G401.6 (cell line): ENCODE measurements at regions not wholly inside any gene's neighbourhood (a gene's known extent, or its start where the extent isn't known, plus 50 kb on each side); places are given as distances from the start of the nearest gene placed in this dataset.

Experiments
- FAIRE-seq: peaks from 2 replicates; lab custom pipeline; 2012; peaks lifted over from hg19 to GRCh38; lab: Jason Lieb, UNC

DNA sequence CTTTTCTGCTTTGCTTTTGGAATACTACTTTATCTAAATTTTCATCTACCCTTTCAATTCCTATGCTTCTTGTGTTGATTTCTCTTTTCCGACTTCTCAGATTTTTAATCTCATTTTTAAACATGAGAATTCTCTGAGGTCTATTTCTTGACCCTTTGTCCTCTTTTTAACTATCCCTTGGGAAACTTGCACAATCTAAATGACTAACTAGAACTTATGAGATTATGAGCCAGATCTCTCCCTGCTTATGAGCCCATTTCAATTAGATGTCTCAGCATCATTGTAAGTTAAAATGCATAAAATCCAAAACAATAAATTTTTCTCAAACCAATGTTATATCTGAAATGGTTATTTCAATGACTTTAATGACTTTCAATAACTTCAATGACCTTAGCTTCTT lies 296.9 kb upstream of the AGTR1 start:
- FAIRE-seq, result no peak

DNA sequence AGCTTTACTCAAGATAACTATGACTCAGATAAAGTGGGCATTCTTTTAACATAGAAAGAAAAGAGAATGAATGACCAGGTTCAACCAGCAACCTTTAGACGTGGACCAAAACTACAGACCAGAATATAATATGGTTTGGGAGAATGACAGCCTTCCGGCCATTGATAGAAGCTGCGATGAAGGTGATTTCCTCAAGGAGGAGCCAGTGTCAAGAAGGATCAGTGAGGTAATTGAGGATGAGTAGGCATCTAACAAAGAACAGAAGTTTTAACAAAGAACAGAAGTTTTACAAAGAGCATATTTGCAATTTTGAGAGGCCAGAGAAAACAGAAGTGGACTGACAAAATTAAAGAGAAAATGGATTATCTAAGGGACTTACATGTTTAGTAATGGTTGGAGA lies 289.0 kb upstream of the AGTR1 start:
- no peak for FAIRE-seq

DNA sequence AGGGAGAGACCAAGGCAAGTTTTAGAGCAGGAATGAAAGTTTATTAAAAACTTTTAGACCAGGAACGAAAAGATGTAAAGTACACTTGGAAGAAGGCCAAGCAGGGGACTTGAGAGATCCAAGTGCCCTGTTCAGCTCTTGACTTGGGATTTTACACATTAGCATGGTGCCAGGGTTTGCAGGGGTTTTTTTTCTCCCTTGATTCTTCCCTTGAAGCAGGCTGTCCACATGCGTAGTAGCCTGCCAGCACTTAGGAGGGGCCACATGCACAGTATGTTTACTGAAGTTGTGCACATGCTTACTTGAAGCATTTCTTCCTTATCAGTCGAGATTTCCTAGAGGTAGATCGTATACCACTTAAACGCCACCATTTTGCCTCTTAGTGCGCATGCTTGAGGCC lies 277.5 kb upstream of the AGTR1 start:
- no peak for FAIRE-seq

DNA sequence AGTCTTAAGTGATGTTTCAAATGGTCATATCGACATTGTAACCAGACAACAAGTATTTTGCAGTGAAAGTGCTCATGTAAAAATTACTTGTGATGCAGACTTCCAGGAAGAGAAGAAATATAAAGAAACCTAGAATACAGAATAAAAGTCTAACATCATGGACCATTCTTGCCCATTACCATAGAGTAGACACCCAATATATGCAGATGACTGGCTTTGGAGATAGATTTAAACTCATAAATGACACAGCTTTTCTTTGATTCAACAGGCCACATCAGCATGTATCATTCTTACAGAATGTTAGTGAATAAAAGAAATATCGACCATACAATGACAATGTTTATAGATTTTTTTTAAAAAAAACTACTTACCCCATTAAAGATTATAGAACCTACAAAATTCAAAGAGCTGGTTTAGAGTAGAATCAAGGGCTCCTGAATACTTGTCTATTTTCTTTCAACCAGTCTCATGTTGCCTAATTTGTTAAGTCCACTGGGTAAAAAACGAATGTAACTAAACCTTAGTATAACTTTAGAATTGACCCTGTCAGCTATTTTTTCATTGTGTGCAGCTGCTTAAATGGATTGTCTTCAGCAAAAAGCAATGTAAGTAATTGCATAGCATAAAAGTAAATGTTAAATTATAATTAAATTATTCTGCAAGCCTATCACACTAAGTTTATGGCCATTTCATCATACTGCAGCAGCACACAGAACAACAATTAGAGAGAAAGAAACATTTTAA lies 268.7 kb upstream of the AGTR1 start:
- FAIRE-seq, result no peak

DNA sequence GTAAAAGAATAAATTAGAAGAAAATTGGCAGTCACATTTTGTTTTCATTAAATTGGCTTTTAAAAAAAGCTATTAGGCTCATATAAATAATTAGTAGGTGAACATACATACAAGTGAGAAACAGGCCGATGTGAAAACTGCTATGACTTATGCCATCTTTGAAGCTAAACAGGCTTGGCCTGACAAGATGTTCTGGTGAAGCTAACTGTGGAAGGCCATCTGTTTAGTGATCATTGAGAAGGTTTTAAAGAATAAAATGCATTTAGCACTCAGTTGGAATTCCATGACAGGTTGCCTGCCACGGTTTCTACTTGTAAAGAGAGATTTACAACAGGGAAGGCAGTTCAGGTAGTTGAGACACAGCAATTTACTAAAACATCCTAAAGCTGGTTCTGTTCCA lies 264.0 kb upstream of the AGTR1 start:
- no peak for FAIRE-seq

DNA sequence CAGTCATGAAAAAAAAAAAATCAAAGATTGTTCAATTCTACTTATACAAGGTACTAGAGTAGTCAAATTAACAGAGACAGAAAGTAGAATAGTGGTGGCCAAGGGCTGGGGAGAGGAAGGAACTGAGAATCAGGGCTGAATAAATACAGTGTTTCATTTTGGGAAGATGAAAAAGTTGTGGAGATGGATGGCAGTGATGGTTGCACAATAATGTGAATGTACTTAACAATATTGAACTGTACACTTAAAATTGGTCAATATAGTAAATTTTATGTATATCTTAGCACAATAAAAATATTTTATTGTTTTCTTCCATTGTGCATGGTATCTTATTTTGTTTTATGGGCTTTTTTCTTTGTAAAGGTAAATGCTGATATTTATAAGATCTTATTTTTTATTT lies 262.2 kb upstream of the AGTR1 start:
- no peak for FAIRE-seq

DNA sequence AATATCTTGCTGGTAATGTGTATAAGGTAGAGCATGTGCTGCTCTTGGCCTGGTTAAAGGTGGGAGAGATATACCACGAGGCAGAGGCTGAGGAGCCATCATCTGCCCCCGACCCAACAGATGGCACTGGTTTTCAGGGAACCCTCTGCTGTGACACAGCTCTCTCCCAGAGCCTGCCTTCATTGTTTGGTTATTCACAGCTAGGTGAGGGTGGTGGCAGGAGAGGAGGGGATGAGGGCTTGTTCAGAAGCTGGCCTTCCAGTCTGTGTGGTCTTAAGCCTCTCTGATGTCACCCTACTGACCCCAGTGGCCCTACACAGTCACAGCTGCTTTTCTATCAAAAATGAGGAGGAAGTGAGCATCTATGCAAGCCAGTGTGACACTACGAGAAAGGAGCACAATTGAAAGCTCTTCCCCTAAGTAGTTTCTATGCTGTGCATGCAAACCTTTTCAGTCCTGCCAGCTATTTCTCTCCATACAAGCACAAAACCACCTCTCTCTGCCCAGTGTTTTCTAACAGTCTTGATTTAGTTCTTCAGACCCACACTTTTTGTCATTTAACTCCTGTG lies 258.4 kb upstream of the AGTR1 start:
- FAIRE-seq, result no peak

DNA sequence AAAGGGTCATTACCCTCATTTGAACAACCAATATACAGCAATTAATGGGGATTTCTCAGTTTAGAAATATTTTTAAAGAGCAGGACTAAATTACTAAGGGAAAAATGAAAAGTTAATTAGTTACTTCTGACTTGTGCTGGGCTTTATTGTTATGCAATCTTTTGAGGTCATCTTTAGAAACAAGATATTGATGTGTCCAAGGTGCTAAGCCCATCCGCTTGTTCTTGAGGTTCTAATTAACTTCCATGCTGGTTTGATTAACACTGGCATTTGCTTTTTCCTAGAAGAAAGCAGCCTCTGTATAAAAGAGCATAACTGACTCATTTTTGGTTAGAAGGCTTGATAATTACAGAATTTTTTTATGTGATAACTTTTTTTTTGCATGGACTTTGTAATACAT lies 256.5 kb upstream of the AGTR1 start:
- no peak for FAIRE-seq

DNA sequence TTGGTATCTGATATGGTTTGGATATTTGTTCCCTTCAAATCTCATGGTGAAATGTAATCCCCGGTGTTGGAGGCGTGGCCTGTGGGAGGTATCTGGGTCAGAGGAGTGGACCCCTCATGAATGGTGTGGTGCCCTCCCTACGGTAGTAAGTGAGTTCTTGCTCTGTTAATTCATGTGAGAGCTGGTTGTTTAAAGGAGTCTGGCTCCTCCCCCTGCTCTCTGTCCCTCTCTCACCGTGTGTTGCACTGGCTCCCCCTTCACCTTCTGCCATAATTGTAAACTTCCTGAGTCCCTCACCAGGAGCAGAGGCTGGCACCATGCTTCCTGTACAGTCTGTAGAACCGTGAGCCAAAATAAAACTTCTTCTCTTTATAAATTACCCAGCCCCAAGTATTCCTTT lies 246.9 kb upstream of the AGTR1 start:
- no peak for FAIRE-seq

DNA sequence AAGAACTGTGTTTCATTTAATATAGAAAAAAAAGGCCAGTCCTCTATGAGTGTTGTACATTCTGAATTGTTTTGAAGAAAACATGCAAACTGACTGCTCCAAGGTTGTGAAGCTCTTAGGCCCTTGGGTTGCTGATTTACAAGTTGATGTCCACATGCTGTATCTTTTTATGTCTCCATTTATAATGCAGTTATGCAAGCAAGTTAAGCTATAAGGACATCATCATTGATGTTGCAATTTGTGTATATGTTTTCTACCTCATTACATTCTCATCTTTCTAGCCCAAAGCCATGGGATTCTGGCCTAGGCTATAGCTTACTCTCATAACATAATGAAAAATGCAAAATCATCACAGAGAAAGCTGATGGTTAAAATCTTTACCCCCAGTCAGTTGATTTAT lies 245.7 kb upstream of the AGTR1 start:
- no peak for FAIRE-seq

DNA sequence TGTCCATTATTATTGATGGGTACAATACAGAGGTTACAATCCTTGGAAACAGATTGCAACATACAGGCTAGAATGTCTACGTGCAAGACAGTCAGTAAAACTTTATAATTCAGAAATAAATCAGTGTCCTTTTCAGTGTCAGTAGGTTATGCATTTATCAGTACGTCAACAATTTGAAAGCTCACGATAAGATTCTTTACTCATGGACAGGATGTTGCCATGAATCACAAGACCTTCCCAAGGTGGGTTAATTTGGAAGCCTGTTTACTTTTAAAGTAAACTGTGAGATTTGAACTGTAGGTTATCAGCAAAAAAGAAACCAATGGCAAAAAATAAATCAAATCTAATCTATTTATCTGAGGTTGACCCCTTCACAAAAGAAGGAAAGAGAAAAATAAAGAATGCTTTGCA lies 243.9 kb upstream of the AGTR1 start:
- FAIRE-seq, result no peak

DNA sequence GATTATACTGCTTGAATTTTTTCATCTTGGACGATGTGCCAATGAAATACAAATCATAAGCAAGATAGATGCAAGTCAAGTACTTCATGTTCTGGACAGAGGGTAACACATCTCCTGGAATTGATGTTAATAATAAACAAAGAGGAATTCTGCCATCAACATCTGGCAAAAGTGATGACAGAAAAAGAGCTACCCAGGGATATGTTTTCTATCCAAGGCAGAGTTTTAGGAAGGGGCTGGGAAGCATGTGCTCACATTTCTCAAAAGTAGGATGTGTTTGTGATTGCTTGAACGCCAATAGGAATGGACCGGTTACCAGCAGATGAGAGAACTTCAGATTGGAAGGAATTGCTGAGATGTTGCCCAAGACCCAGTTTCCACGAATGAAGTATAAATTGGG lies 242.6 kb upstream of the AGTR1 start:
- no peak for FAIRE-seq

DNA sequence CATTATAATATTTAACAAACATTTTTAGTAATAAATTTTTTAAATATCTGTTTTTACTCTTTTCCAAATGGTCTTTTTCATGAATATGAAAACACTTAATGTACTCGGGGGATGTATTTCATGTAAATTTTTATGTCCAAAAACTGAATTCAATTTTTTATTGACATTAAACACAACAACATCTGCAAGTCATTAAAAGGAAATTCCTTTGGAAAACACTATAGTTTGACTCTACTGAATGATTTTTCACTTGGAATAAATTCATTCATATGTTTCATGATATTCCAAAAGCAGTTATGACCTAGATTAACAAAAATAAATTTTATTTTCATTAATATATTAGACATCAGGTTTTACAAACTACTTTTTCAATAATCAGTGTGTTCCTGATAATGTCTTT lies 239.8 kb upstream of the AGTR1 start:
- peak; percentile 55 for FAIRE-seq

DNA sequence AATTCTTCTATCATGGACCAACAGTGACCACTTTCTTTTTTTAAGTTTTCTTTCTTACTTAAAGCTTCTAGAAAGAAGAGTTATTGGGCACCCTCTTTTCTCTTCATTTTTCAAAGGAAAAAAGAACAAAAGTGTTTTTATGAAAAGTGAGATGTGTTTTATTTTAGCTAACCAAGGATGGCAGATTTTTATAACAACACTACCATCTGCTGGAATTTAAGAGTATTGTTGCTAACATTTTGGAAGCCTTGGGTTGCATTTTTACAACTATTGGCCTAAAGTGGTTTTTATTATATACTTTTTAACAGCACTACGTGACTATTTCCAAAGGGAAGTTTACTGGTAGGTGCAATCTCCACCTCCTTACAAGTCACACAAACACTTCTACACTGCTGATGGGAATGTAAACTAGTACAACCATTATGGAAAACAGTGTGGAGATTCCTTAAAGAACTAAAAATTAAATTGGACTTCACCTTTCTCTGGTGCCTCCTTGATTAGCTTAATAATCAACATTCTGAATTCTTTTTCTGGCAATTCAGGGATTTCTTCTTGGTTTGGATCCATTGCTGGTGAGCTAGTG lies 237.7 kb upstream of the AGTR1 start:
- no peak for FAIRE-seq

DNA sequence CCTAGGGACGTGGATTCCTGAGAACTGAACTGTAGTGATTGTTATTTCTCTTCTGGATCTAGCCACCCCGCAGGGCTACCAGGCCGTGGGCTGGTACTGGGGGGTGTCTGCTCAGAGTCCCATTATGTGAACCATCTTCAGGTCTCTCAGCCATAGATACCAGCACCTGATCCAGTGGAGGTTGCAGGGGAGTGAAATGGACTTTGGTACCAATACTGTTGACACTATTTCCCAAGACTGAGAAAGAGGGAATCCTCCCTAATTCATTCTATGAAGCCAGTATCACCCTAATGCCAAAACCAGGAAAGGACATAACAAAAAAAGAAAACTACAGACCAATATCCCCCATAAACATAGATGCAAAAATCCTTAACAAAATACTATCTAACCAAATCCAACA lies 237.0 kb upstream of the AGTR1 start:
- FAIRE-seq, result no peak

DNA sequence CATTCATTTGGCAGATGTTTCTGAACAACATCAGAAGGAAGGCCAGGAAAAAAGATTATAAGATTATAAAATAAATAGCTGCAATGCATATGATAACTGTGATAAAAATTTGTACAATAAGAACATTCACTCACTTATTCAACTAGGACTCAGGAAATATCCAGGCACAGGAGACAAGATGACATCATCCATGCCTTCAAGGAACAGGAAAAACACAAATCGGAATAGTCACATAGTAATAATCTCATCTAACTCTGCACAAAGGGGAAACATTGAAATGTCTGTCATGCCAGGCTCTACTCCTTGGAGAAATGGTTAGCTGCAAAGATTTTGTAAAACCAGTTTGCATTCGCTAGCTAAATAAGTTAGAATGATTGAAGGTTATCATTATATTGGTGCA lies 233.5 kb upstream of the AGTR1 start:
- FAIRE-seq, result no peak

DNA sequence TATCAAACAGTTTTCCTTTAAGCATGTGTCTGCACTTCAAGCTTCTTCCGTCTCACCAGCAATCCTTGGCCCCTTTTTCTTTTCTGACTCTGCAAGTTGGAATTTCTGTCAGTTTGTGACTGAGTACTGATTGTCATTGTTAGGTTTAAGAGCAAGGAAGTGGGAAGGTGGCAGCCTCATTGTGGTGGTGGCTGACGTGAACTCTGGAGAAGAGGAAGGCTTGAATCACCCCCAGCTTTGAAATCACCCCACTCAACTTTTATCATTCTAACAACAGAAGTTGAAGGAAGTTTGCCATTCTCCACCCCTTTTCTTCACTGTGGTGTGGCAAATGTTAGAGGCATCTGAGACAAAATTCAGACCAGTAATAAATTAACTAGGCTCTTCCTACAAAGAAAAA lies 231.6 kb upstream of the AGTR1 start:
- FAIRE-seq, result no peak

DNA sequence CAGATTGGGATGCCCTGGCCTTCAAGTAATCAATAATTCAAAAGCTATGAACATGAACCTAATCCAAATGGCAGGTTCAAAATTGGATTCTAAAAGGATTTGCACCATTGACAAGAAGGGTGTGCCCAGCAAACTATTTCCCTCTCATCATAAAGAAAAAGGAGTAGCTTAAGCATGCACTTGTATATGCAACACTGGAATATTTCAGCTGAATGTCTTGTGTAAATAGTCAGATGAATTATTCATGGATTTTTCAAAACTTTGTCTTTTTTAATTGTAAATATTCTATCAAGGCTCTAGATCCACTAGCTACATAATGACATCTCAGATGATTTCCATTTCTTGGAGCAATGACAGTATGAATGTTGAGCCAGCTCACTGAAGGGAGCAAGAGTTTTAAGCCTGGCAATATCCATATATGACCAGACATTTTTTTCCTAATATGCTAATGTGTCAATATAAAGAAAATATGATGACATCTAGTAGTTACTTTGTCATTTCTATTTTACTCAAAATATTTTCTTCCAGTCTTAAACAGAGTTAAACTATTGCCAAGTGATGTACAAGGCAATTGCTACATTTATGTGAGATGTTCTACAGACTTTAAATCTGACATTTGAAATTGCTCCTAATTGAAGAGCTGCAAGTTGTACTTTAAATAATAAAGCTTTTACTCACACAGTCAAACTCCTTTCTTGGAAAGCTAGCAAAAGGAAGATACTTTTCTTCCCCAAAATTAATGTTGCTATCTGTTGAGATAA lies 230.5 kb upstream of the AGTR1 start:
- no peak for FAIRE-seq

DNA sequence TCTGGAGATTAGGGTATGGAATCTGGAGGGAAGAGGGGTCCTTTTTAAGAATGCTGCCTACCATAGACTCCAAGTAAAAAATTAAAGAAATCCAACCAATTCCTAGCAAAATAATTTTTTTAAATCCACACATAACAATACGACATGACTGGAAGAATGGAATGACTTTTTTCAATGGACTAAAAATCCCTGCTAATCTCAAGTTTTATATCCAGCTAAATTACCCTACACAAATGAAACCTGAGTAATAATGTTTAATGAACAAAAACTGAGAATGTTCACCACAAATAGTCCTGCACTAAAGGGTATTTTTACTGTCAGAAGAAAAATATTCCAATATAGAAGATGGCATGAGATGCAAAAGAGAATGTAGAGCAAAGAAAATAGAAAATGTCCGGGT lies 220.3 kb upstream of the AGTR1 start:
- FAIRE-seq, result no peak

DNA sequence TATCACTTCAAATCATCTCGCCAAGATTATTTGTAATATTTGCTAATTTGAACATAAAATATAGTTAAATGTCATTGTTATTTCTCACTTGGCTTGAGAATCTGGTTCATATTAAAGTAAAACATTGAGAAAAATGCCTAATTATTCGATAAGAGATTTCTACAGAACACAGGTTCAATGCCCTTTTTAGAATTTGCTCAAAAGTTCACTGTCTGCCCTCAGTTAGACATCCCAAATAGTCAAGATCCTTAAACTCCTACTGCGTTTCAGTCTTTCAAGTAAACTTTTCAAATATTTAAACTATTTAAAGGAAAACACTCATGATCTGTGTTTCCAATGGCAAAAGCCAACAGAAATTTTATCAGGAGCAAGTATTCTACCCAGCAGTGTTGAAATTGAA lies 204.1 kb upstream of the AGTR1 start:
- FAIRE-seq, result no peak

DNA sequence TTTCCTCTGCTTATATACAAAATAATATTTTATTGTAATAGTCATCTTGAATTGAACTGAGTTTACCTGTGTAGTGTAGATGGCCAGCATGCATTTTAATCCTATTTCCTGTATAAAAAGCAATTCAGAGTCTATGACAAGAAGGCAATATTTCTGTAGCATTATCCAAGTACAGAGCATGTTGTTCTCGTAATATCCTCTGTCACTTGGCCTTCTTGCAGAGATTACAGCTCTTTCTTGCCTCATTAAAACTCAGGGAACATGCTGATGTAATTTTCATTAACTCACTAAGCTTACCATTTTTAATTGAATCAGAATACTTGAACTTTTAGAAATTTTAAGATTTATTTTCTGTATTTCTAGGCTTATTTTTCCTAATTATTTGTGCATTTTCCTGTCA lies 203.3 kb upstream of the AGTR1 start:
- FAIRE-seq, result no peak

DNA sequence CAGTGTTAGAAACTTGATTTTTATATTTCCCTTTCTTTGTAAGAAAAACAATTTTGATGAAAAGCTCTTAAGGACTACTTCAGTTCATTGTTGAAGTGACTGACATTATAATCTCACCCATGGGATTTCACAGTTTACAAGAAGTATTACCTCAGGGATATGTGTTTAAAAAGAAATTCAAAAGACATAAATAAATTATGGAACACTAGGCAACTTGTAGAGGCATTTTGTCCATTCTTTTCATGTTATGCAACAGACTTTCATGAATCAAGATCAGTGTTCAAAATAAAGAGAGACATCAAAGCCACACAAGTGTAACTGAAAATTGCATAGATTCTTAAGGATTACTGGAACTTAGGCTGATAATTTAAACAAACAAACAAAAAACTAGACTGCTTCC lies 196.8 kb upstream of the AGTR1 start:
- FAIRE-seq, result no peak

DNA sequence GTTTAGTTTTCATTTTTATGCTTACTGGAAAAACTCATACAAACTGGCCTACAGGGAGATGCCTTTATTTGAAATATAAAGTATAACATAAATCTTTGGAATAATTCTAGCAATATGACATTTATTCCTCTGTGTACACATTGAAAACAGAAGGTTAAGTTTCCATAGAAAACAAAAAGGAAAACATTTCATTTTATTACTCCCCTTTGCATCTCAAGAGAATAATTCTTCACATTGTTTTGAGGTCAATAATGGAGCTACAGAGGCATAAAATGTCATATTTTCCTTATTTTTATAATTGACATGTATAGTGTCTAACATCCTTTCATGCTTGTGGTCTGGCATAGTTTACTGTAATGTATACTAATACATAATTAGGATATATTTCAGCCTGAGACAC lies 187.6 kb upstream of the AGTR1 start:
- no peak for FAIRE-seq

DNA sequence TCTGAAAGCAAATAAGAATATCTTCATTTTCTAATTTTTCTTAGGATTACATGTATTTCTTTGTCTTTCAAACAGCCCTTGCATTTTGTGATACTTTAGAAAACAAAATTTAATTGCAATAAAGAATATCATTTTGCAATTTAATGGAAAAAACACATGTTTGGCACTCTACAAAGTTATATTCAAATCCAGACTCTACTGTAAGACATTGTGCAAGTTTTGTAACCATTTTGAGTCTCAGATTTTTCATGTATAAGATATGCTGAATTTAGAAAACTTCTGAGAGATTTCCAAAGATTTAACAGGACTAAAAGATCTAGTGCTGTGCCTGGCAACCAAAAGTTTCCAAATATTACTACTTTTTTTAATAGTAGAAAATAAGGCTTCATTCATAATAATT lies 187.1 kb upstream of the AGTR1 start:
- no peak for FAIRE-seq
